ENCODE measurements at regions not wholly inside any gene's neighbourhood (a gene's known extent, or its start where the extent isn't known, plus 50 kb on each side); places are given as distances from the start of the nearest gene placed in this dataset.

- Histone ChIP-seq H3K14ac (ENCODE audit: low read length) (no peak overlapping the region), H3K4me1 (ENCODE audit: control insufficient read depth in 1 of 2, insufficient read depth in 2 of 2, low read length in 2 of 2) (no peaks in the 10 kb centered on the region)
Observed at GRCh38 chr6:101085327-101085726, 204.2 kb upstream of the ASCC3 start.

GRCh38 chr6:101086473-101086872 lies 205.3 kb upstream of the ASCC3 start:
- Histone ChIP-seq H4K91ac (ENCODE audit: low read depth, low read length) (no peak overlapping the region), H3K27ac (ENCODE audit: low read depth, low read length) (no peak overlapping the region), H2AK5ac (ENCODE audit: low read length) (no peak overlapping the region), H3K4me3 (ENCODE audit: low read depth, low read length) (no peak overlapping the region), H3K23ac (ENCODE audit: low read length) (no peak overlapping the region), H3K4me1 (ENCODE audit: control insufficient read depth in 1 of 2, insufficient read depth in 2 of 2, low read length in 2 of 2) (no peaks in the 10 kb centered on the region), H2BK12ac (ENCODE audit: low read length) (no peak overlapping the region), H4K12ac (ENCODE audit: low read depth, low read length) (no peak overlapping the region), H3K4me2 (ENCODE audit: low read length) (no peak overlapping the region), H3K36me3 (ENCODE audit: control insufficient read depth in 1 of 2, insufficient read depth in 2 of 2, low read length in 2 of 2) (no peaks in the 10 kb centered on the region), H2BK120ac (ENCODE audit: insufficient read depth, low read length, poor library complexity) (no peak overlapping the region), H4K8ac (ENCODE audit: low read depth, low read length) (no peak overlapping the region), H3K9me3 (ENCODE audit: insufficient read depth, low read depth, low read length) (peaks cover under 1% of the 10 kb centered on the region), H3K4ac (ENCODE audit: low read depth, low read length) (no peak overlapping the region), H3K14ac (ENCODE audit: low read length) (no peak overlapping the region), H3K18ac (ENCODE audit: low read length) (no peak overlapping the region), H3K79me2 (ENCODE audit: control insufficient read depth, insufficient read depth, low read length, poor library complexity) (no peaks in the 10 kb centered on the region), H3K9ac (ENCODE audit: low read length) (no peak overlapping the region), H2AFZ (ENCODE audit: insufficient read depth, low read length, poor library complexity) (no peak overlapping the region), H2BK5ac (ENCODE audit: low read depth, low read length, poor library complexity) (no peak overlapping the region), H3K79me1 (ENCODE audit: low read length) (no peaks in the 10 kb centered on the region), H3K27me3 (ENCODE audit: insufficient read depth, low read length) (no peaks in the 10 kb centered on the region)
- WGBS (ENCODE audit: extremely low coverage, insufficient coverage, insufficient read length) = no CpG with 5 or more reads among the region's 1 CpG
- no peak for DNase-seq

More at GRCh38 chr6:101085327-101085726, 204.2 kb upstream of the ASCC3 start:
- H3K9ac ChIP-seq (ENCODE audit: low read length) = no peak overlapping the region
- no peak overlapping the region for H4K8ac ChIP-seq (ENCODE audit: low read depth, low read length)
- no peak overlapping the region for H3K4me3 ChIP-seq (ENCODE audit: low read depth, low read length)
- H3K4me2 ChIP-seq (ENCODE audit: low read length) = no peak overlapping the region
- DNase-seq = no peak
- no peaks in the 10 kb centered on the region for H3K27me3 ChIP-seq (ENCODE audit: insufficient read depth, low read length)
- no peak overlapping the region for H2BK5ac ChIP-seq (ENCODE audit: low read depth, low read length, poor library complexity)
- no peak overlapping the region for H3K4ac ChIP-seq (ENCODE audit: low read depth, low read length)
- no peaks in the 10 kb centered on the region for H3K9me3 ChIP-seq (ENCODE audit: insufficient read depth, low read depth, low read length)
- H3K27ac ChIP-seq (ENCODE audit: low read depth, low read length) = no peak overlapping the region
- H2BK120ac ChIP-seq (ENCODE audit: insufficient read depth, low read length, poor library complexity) = no peak overlapping the region
- no peak overlapping the region for H2AFZ ChIP-seq (ENCODE audit: insufficient read depth, low read length, poor library complexity)
- no peak overlapping the region for H4K12ac ChIP-seq (ENCODE audit: low read depth, low read length)
- H3K36me3 ChIP-seq (ENCODE audit: control insufficient read depth in 1 of 2, insufficient read depth in 2 of 2, low read length in 2 of 2) = no peaks in the 10 kb centered on the region
- no peaks in the 10 kb centered on the region for H3K79me2 ChIP-seq (ENCODE audit: control insufficient read depth, insufficient read depth, low read length, poor library complexity)
- H2AK5ac ChIP-seq (ENCODE audit: low read length) = no peak overlapping the region
- H4K91ac ChIP-seq (ENCODE audit: low read depth, low read length) = no peak overlapping the region
- no peak overlapping the region for H3K23ac ChIP-seq (ENCODE audit: low read length)
- H2BK12ac ChIP-seq (ENCODE audit: low read length) = no peak overlapping the region
- no peak overlapping the region for H3K18ac ChIP-seq (ENCODE audit: low read length)
- WGBS (ENCODE audit: extremely low coverage, insufficient coverage, insufficient read length) = no CpG with 5 or more reads among the region's 3 CpGs
- H3K79me1 ChIP-seq (ENCODE audit: low read length) = no peaks in the 10 kb centered on the region

- H2AFZ ChIP-seq (ENCODE audit: insufficient read depth, low read length, poor library complexity) = no peak overlapping the region
Observed at GRCh38 chr6:101088594-101088993, 207.5 kb upstream of the ASCC3 start.

GRCh38 chr6:101089640-101090039 lies 208.5 kb upstream of the ASCC3 start:
- Histone ChIP-seq H2AFZ (ENCODE audit: insufficient read depth, low read length, poor library complexity) (no peak overlapping the region), H3K36me3 (ENCODE audit: control insufficient read depth in 1 of 2, insufficient read depth in 2 of 2, low read length in 2 of 2) (no peaks in the 10 kb centered on the region), H3K4me1 (ENCODE audit: control insufficient read depth in 1 of 2, insufficient read depth in 2 of 2, low read length in 2 of 2) (no peaks in the 10 kb centered on the region), H3K18ac (ENCODE audit: low read length) (no peak overlapping the region), H2BK5ac (ENCODE audit: low read depth, low read length, poor library complexity) (no peak overlapping the region), H3K27ac (ENCODE audit: low read depth, low read length) (no peak overlapping the region), H3K4me3 (ENCODE audit: low read depth, low read length) (no peak overlapping the region), H2BK12ac (ENCODE audit: low read length) (no peak overlapping the region), H3K9ac (ENCODE audit: low read length) (no peak overlapping the region), H3K14ac (ENCODE audit: low read length) (no peak overlapping the region), H3K4me2 (ENCODE audit: low read length) (no peak overlapping the region), H3K79me2 (ENCODE audit: control insufficient read depth, insufficient read depth, low read length, poor library complexity) (no peaks in the 10 kb centered on the region), H3K27me3 (ENCODE audit: insufficient read depth, low read length) (no peaks in the 10 kb centered on the region), H2AK5ac (ENCODE audit: low read length) (no peak overlapping the region), H3K9me3 (ENCODE audit: insufficient read depth, low read depth, low read length) (peaks cover 5% of the 10 kb centered on the region), H4K91ac (ENCODE audit: low read depth, low read length) (no peak overlapping the region), H3K23ac (ENCODE audit: low read length) (no peak overlapping the region), H4K12ac (ENCODE audit: low read depth, low read length) (no peak overlapping the region), H4K8ac (ENCODE audit: low read depth, low read length) (no peak overlapping the region), H3K79me1 (ENCODE audit: low read length) (no peaks in the 10 kb centered on the region), H3K4ac (ENCODE audit: low read depth, low read length) (no peak overlapping the region), H2BK120ac (ENCODE audit: insufficient read depth, low read length, poor library complexity) (no peak overlapping the region)
- no CpG with 5 or more reads among the region's 1 CpG for WGBS (ENCODE audit: extremely low coverage, insufficient coverage, insufficient read length)
- DNase-seq = no peak

More at GRCh38 chr6:101088594-101088993, 207.5 kb upstream of the ASCC3 start:
- Histone ChIP-seq H3K4me2 (ENCODE audit: low read length) (no peak overlapping the region), H3K18ac (ENCODE audit: low read length) (no peak overlapping the region), H3K27me3 (ENCODE audit: insufficient read depth, low read length) (no peaks in the 10 kb centered on the region), H3K9me3 (ENCODE audit: insufficient read depth, low read depth, low read length) (peaks cover 5% of the 10 kb centered on the region), H4K91ac (ENCODE audit: low read depth, low read length) (no peak overlapping the region), H2BK120ac (ENCODE audit: insufficient read depth, low read length, poor library complexity) (no peak overlapping the region), H2AK5ac (ENCODE audit: low read length) (no peak overlapping the region), H3K79me2 (ENCODE audit: control insufficient read depth, insufficient read depth, low read length, poor library complexity) (no peaks in the 10 kb centered on the region), H3K4me3 (ENCODE audit: low read depth, low read length) (no peak overlapping the region), H3K4me1 (ENCODE audit: control insufficient read depth in 1 of 2, insufficient read depth in 2 of 2, low read length in 2 of 2) (no peaks in the 10 kb centered on the region), H4K12ac (ENCODE audit: low read depth, low read length) (no peak overlapping the region), H3K14ac (ENCODE audit: low read length) (no peak overlapping the region), H3K27ac (ENCODE audit: low read depth, low read length) (no peak overlapping the region), H4K8ac (ENCODE audit: low read depth, low read length) (no peak overlapping the region), H3K9ac (ENCODE audit: low read length) (no peak overlapping the region), H3K79me1 (ENCODE audit: low read length) (no peaks in the 10 kb centered on the region), H3K4ac (ENCODE audit: low read depth, low read length) (no peak overlapping the region), H3K23ac (ENCODE audit: low read length) (no peak overlapping the region), H3K36me3 (ENCODE audit: control insufficient read depth in 1 of 2, insufficient read depth in 2 of 2, low read length in 2 of 2) (no peaks in the 10 kb centered on the region), H2BK5ac (ENCODE audit: low read depth, low read length, poor library complexity) (no peak overlapping the region), H2BK12ac (ENCODE audit: low read length) (no peak overlapping the region)
- no peak for DNase-seq
- no CpG with 5 or more reads among the region's 2 CpGs for WGBS (ENCODE audit: extremely low coverage, insufficient coverage, insufficient read length)

Data from trophoblast cell (in vitro differentiated cells and primary cell).